ENCODE measurements at regions not wholly inside any gene's neighbourhood (a gene's known extent, or its start where the extent isn't known, plus 50 kb on each side); places are given as distances from the start of the nearest gene placed in this dataset.
A peak's percentile ranks its signal among the peaks of the same experiment; 100 is the strongest.

- Mint-ChIP-seq H3K4me3 (no peak overlapping the region), H3K36me3 (ENCODE audit: low read depth) (no peaks in the 10 kb centered on the region), H3K4me1 (peaks cover 63% of the 10 kb centered on the region), H3K9me3 (no peaks in the 10 kb centered on the region), H3K27ac (no peak overlapping the region), H3K27me3 (ENCODE audit: low read depth) (no peaks in the 10 kb centered on the region)
- TF ChIP-seq CTCF (IDR thresholded peaks at IDR 0.05; ENCODE audit: unreplicated experiment in 3 of 3): no peak
Observed at GRCh38 chr17:69713815-69714214, 299.3 kb downstream of the MAP2K6 start.

- no peaks in the 10 kb centered on the region for H3K27me3 Mint-ChIP-seq (ENCODE audit: low read depth)
- peaks cover 63% of the 10 kb centered on the region for H3K4me1 Mint-ChIP-seq
- H3K36me3 Mint-ChIP-seq (ENCODE audit: low read depth): no peaks in the 10 kb centered on the region
- TF ChIP-seq CTCF (IDR thresholded peaks at IDR 0.05; ENCODE audit: unreplicated experiment in 3 of 3): no peak
- no peaks in the 10 kb centered on the region for H3K9me3 Mint-ChIP-seq
- no peak overlapping the region for H3K4me3 Mint-ChIP-seq
- peak overlapping the region; percentile 73 to 86 (median 77) for H3K27ac Mint-ChIP-seq
Observed at GRCh38 chr17:69714669-69715068, 300.2 kb downstream of the MAP2K6 start.

GRCh38 chr17:69715656-69716055 is 301.2 kb downstream of the MAP2K6 start:
- TF ChIP-seq CTCF (IDR thresholded peaks at IDR 0.05; ENCODE audit: unreplicated experiment in 3 of 3): no peak
- Mint-ChIP-seq H3K27ac (peak overlapping the region in 2 of 3 experiments; percentile 38 to 92), H3K27me3 (ENCODE audit: low read depth) (no peaks in the 10 kb centered on the region), H3K4me1 (peaks cover 63% of the 10 kb centered on the region), H3K9me3 (no peaks in the 10 kb centered on the region), H3K4me3 (no peak overlapping the region), H3K36me3 (ENCODE audit: low read depth) (no peaks in the 10 kb centered on the region)

GRCh38 chr17:69716556-69716955 is 302.1 kb downstream of the MAP2K6 start:
- TF ChIP-seq CTCF (IDR thresholded peaks at IDR 0.05; ENCODE audit: unreplicated experiment in 3 of 3): no peak
- H3K4me3 Mint-ChIP-seq: peak overlapping the region in 1 of 3 experiments; percentile 3
- H3K9me3 Mint-ChIP-seq: no peaks in the 10 kb centered on the region
- H3K36me3 Mint-ChIP-seq (ENCODE audit: low read depth): no peaks in the 10 kb centered on the region
- H3K27ac Mint-ChIP-seq: peak overlapping the region; percentile 76 to 92 (median 82)
- H3K27me3 Mint-ChIP-seq (ENCODE audit: low read depth): no peaks in the 10 kb centered on the region
- H3K4me1 Mint-ChIP-seq: peaks cover 54% of the 10 kb centered on the region

GRCh38 chr17:69717214-69717613 is 302.7 kb downstream of the MAP2K6 start:
- TF ChIP-seq CTCF (IDR thresholded peaks at IDR 0.05; ENCODE audit: unreplicated experiment in 3 of 3): no peak
- no peaks in the 10 kb centered on the region for H3K36me3 Mint-ChIP-seq (ENCODE audit: low read depth)
- peaks cover 49% of the 10 kb centered on the region for H3K4me1 Mint-ChIP-seq
- H3K4me3 Mint-ChIP-seq: no peak overlapping the region
- H3K27me3 Mint-ChIP-seq (ENCODE audit: low read depth): no peaks in the 10 kb centered on the region
- H3K27ac Mint-ChIP-seq: peak overlapping the region; percentile 76 to 92 (median 82)
- H3K9me3 Mint-ChIP-seq: no peaks in the 10 kb centered on the region

GRCh38 chr17:69717819-69718218 is 303.3 kb downstream of the MAP2K6 start:
- no peak overlapping the region for H3K4me3 Mint-ChIP-seq

More at GRCh38 chr17:69717819-69718218, 303.3 kb downstream of the MAP2K6 start:
- Mint-ChIP-seq H3K9me3 (no peaks in the 10 kb centered on the region), H3K27ac (peak overlapping the region; percentile 76 to 92 (median 82)), H3K4me1 (peaks cover 43% of the 10 kb centered on the region), H3K36me3 (ENCODE audit: low read depth) (no peaks in the 10 kb centered on the region), H3K27me3 (ENCODE audit: low read depth) (no peaks in the 10 kb centered on the region)
- no peak for TF ChIP-seq CTCF (IDR thresholded peaks at IDR 0.05; ENCODE audit: unreplicated experiment in 3 of 3)

All from nephron (organoid).